Endothelial cell of umbilical vein (primary cell): ENCODE measurements at regions not wholly inside any gene's neighbourhood (a gene's known extent, or its start where the extent isn't known, plus 50 kb on each side); places are given as distances from the start of the nearest gene placed in this dataset.

Source experiments
- BruUV-seq: library from RNA; stranded (reverse); fragments of 400-500 nt; replicated peaks from 2 replicates; lab custom pipeline; 2021; lab: Mats Ljungman, UMichigan
- CTCF ChIA-PET: fragments of 300-600, 350-600 bp; sonication (Branson Sonifier 250); formaldehyde crosslinking; loops from one replicate; lab custom pipeline; 2021; ENCODE audit warnings: antibody characterized with exemption, inconsistent platforms; lab: Charles Lee
- POLR2A ChIA-PET: fragments of 300-600, 350-600 bp; sonication (Branson Sonifier 250); formaldehyde crosslinking; loops from one replicate; lab custom pipeline; 2021; ENCODE audit warnings: antibody characterized with exemption, inconsistent platforms; lab: Charles Lee
- DNase-seq: peaks from one replicate; pipeline ENCODE4 v3.0.0-alpha.2; 2011; ENCODE audit warnings: low read depth, low spot score
- FAIRE-seq: peaks from 2 replicates; lab custom pipeline; 2011; peaks lifted over from hg19 to GRCh38; lab: Jason Lieb, UNC
- H2AFZ ChIP-seq: 2 replicates; pipeline ENCODE4 v1.6.0; 2012; ENCODE audit warnings: low read depth, low read length, control low read depth, inconsistent platforms
- H3K27ac ChIP-seq: 2 replicates; pipeline ENCODE4 v1.5.1; 2011; ENCODE audit warnings: low read depth, mild to moderate bottlenecking, control low read depth, low read length, moderate library complexity; ENCODE audit not compliant: insufficient read depth
- H3K27me3 ChIP-seq, 2 experiments: 2 replicates each; pipeline versions ENCODE4 v1.6.0 to v1.6.1; 2011; ENCODE audit warnings: low read length in 2 of 2, mixed read lengths in 1 of 2; ENCODE audit not compliant: control insufficient read depth in 2 of 2, insufficient read depth in 2 of 2
- H3K36me3 ChIP-seq, 2 experiments: 2 replicates in 1 of 2; 3 replicates in 1 of 2; pipeline ENCODE4 v1.5.1; 2011; ENCODE audit warnings: low read length in 2 of 2, mild to moderate bottlenecking in 1 of 2, moderate library complexity in 1 of 2; ENCODE audit not compliant: control insufficient read depth in 2 of 2, insufficient read depth in 2 of 2; ENCODE audit errors: extremely low read depth in 1 of 2
- H3K4me1 ChIP-seq: 3 replicates; pipeline ENCODE4 v1.5.1; 2011; ENCODE audit warnings: mild to moderate bottlenecking, low read length; ENCODE audit not compliant: control insufficient read depth, insufficient read depth; ENCODE audit errors: extremely low read depth
- H3K4me2 ChIP-seq: 2 replicates; pipeline ENCODE4 v1.6.1; 2011; ENCODE audit warnings: low read length, control low read depth, mixed read lengths; ENCODE audit not compliant: insufficient read depth
- H3K4me3 ChIP-seq, 3 experiments: fragments of 200-600 bp in 1 of 3; sonication (generic), shearing (Covaris generic) in 1 of 3; replicated peaks in 1 of 3; 2 replicates each; pipeline ENCODE4 v1.5.1; 2011 to 2016; ENCODE audit warnings: control low read depth in 3 of 3, low read length in 3 of 3, mild to moderate bottlenecking in 2 of 3, inconsistent platforms in 1 of 3, low read depth in 1 of 3, moderate library complexity in 1 of 3; ENCODE audit not compliant: insufficient read depth in 1 of 3
- H3K79me2 ChIP-seq: 2 replicates; pipeline ENCODE4 v1.6.0; 2012; ENCODE audit warnings: low read length, inconsistent platforms; ENCODE audit not compliant: control insufficient read depth, insufficient read depth
- H3K9ac ChIP-seq: replicated peaks from 2 replicates; pipeline ENCODE3; 2011; ENCODE audit warnings: low read length, control low read depth; ENCODE audit not compliant: insufficient read depth; ENCODE audit errors: extremely low read depth
- H3K9me1 ChIP-seq: replicated peaks from 3 replicates; pipeline ENCODE4 v1.6.0; 2011; ENCODE audit warnings: mild to moderate bottlenecking, low read length; ENCODE audit not compliant: control insufficient read depth, insufficient read depth; ENCODE audit errors: extremely low read depth
- H3K9me3 ChIP-seq: replicated peaks from 2 replicates; pipeline ENCODE4 v1.5.1; 2012; ENCODE audit warnings: low read length, inconsistent platforms; ENCODE audit not compliant: control insufficient read depth, insufficient read depth
- H4K20me1 ChIP-seq: replicated peaks from 2 replicates; pipeline ENCODE3; 2011; ENCODE audit warnings: mild to moderate bottlenecking, low read length; ENCODE audit not compliant: control insufficient read depth, insufficient read depth; ENCODE audit errors: extremely low read depth
- CTCF ChIP-seq, 2 donors: IDR thresholded peaks; 1 replicate in 1 of 2; 2 replicates in 1 of 2; pipeline ENCODE4 v1.5.1; 2011; ENCODE audit warnings: low read length in 2 of 2, mild to moderate bottlenecking in 2 of 2, moderate library complexity in 2 of 2, control low read depth in 1 of 2, inconsistent platforms in 1 of 2, low read depth in 1 of 2; ENCODE audit not compliant: insufficient read depth in 1 of 2; ENCODE audit errors: extremely low read depth in 1 of 2
- EZH2 ChIP-seq: IDR thresholded peaks from 2 replicates; pipeline ENCODE4 v1.6.1; 2012; ENCODE audit warnings: borderline replicate concordance, low read depth, mild to moderate bottlenecking, moderate library complexity, low read length, inconsistent platforms; ENCODE audit not compliant: severe bottlenecking
- FOS ChIP-seq: IDR thresholded peaks from 2 replicates; pipeline ENCODE4 v1.6.1; 2011; ENCODE audit warnings: mild to moderate bottlenecking, low read length, moderate library complexity, borderline replicate concordance; ENCODE audit not compliant: insufficient read depth
- GATA2 ChIP-seq: IDR thresholded peaks from 2 replicates; pipeline ENCODE4 v1.7.0; 2011; ENCODE audit warnings: low read depth, mild to moderate bottlenecking, moderate library complexity, mixed read lengths, low read length; ENCODE audit not compliant: insufficient read length, insufficient read depth
- JUN ChIP-seq: IDR thresholded peaks from 2 replicates; pipeline ENCODE4 v1.6.1; 2011; ENCODE audit warnings: borderline replicate concordance, low read depth; ENCODE audit not compliant: insufficient read length, insufficient read depth
- MAX ChIP-seq: IDR thresholded peaks from 2 replicates; pipeline ENCODE4 v1.6.1; 2011; ENCODE audit not compliant: insufficient read depth, insufficient read length
- MYC ChIP-seq: IDR thresholded peaks from one replicate; pipeline ENCODE4 v1.6.1; 2011; ENCODE audit warnings: mild to moderate bottlenecking, low read depth, low read length
- POLR2A ChIP-seq: IDR thresholded peaks from 2 replicates; pipeline ENCODE4 v1.6.1; 2012; ENCODE audit warnings: low read depth, mild to moderate bottlenecking, control low read depth, low read length
- POLR2AphosphoS5 ChIP-seq: IDR thresholded peaks from 2 replicates; pipeline ENCODE4 v1.6.1; 2012; ENCODE audit warnings: low read depth, mild to moderate bottlenecking, control low read depth, low read length, moderate library complexity; ENCODE audit not compliant: insufficient read depth
- dilution Hi-C: fragments of 300-500 bp; cut with MboI; formaldehyde crosslinking; loops from one replicate; pipeline ENCODE4 v1.15.0; 2019; ENCODE audit warnings: low sequenced_read_pairs; ENCODE audit not compliant: extremely low pct_ligation_motif_present
- intact Hi-C: fragments of 100-400 bp; cut with micrococcal nuclease; formaldehyde crosslinking; loops from one replicate; pipeline ENCODE4 v1.10.0; 2022

- no peaks in the 10 kb centered on the region for H3K27me3 ChIP-seq
- no peak overlapping the region for H2AFZ ChIP-seq
- no TSS peak for BruUV-seq
- no peak overlapping the region for H3K27ac ChIP-seq
- DNase-seq (no peak), FAIRE-seq (no peak)
- no peak overlapping the region for H3K9ac ChIP-seq
- no peaks in the 10 kb centered on the region for H3K4me1 ChIP-seq
- H3K79me2 ChIP-seq: no peaks in the 10 kb centered on the region
- H3K9me1 ChIP-seq: no peaks in the 10 kb centered on the region
- no peaks in the 10 kb centered on the region for H3K36me3 ChIP-seq
- CTCF ChIA-PET: no interaction called here
- H3K9me3 ChIP-seq: peaks cover 1% of the 10 kb centered on the region
- POLR2A ChIA-PET: no interaction called here
- dilution Hi-C loops: no loop called here
- no peak overlapping the region for H3K4me2 ChIP-seq
- H4K20me1 ChIP-seq: no peaks in the 10 kb centered on the region
- TF ChIP-seq FOS (no peak), CTCF (IDR thresholded peaks at IDR 0.05; ENCODE audit: extremely low read depth in 1 of 2, insufficient read depth in 1 of 2, low read depth in 1 of 2, low read length in 2 of 2) (no peak), GATA2 (no peak), EZH2 (no peak), MAX (no peak), JUN (no peak), MYC (no peak), POLR2A (no peak), POLR2AphosphoS5 (no peak)
- H3K4me3 ChIP-seq: no peak overlapping the region
- intact Hi-C loops: no loop called here
Observed at GRCh38 chr18:60153376-60153775, 219.2 kb downstream of the MC4R start.
